H9 (cell line): ENCODE measurements at regions not wholly inside any gene's neighbourhood (a gene's known extent, or its start where the extent isn't known, plus 50 kb on each side); places are given as distances from the start of the nearest gene placed in this dataset.

Experiments
- DNase-seq: peaks from one replicate; pipeline ENCODE4 v3.0.0-alpha.2; 2017
- H2AFZ ChIP-seq: one replicate; pipeline ENCODE4 v1.6.1; 2013; ENCODE audit warnings: mild to moderate bottlenecking, low read length, control low read depth, moderate library complexity
- H2AK5ac ChIP-seq: 2 replicates; pipeline ENCODE4 v1.6.1; 2013; ENCODE audit warnings: low read length, control low read depth, mixed read lengths; ENCODE audit not compliant: insufficient read length
- H2BK120ac ChIP-seq: one replicate; pipeline ENCODE4 v1.6.1; 2013; ENCODE audit warnings: low read depth, mild to moderate bottlenecking, low read length, control low read depth, inconsistent platforms; ENCODE audit not compliant: poor library complexity, severe bottlenecking
- H2BK12ac ChIP-seq: 2 replicates; pipeline ENCODE4 v1.6.1; 2013; ENCODE audit warnings: low read length, control low read depth, mixed read lengths, low read depth; ENCODE audit not compliant: insufficient read length
- H2BK15ac ChIP-seq: 2 replicates; pipeline ENCODE4 v1.6.1; 2013; ENCODE audit warnings: low read depth, low read length, control low read depth
- H2BK20ac ChIP-seq: one replicate; pipeline ENCODE4 v1.6.1; 2013; ENCODE audit warnings: low read depth, mild to moderate bottlenecking, low read length, control low read depth, inconsistent platforms; ENCODE audit not compliant: poor library complexity, severe bottlenecking
- H2BK5ac ChIP-seq: 2 replicates; pipeline ENCODE4 v1.6.1; 2013; ENCODE audit warnings: low read length, control low read depth, mixed read lengths; ENCODE audit not compliant: insufficient read length
- H3K14ac ChIP-seq: 2 replicates; pipeline ENCODE4 v1.6.1; 2013; ENCODE audit warnings: low read length, control low read depth; ENCODE audit not compliant: insufficient read depth
- H3K18ac ChIP-seq: 2 replicates; pipeline ENCODE4 v1.6.1; 2013; ENCODE audit warnings: low read depth, mild to moderate bottlenecking, mixed read lengths, low read length, control low read depth; ENCODE audit not compliant: insufficient read length
- H3K23ac ChIP-seq: 2 replicates; pipeline ENCODE4 v1.6.1; 2013; ENCODE audit warnings: low read length, control low read depth, mixed read lengths, low read depth; ENCODE audit not compliant: insufficient read length
- H3K23me2 ChIP-seq: 2 replicates; pipeline ENCODE4 v1.6.1; 2013; ENCODE audit warnings: low read depth, mild to moderate bottlenecking, mixed read lengths, low read length, control low read depth; ENCODE audit not compliant: insufficient read length, poor library complexity, severe bottlenecking
- H3K27ac ChIP-seq: 2 replicates; pipeline ENCODE4 v1.5.1; 2013; ENCODE audit warnings: low read length, control low read depth, mixed read lengths, low read depth; ENCODE audit not compliant: insufficient read length
- H3K27me3 ChIP-seq: 2 replicates; pipeline ENCODE4 v1.6.1; 2013; ENCODE audit warnings: low read length, control low read depth, inconsistent platforms; ENCODE audit not compliant: insufficient read depth
- H3K4ac ChIP-seq: 2 replicates; pipeline ENCODE4 v1.6.1; 2013; ENCODE audit warnings: low read depth, mild to moderate bottlenecking, control low read depth, inconsistent platforms, low read length, moderate library complexity
- H3K4me1 ChIP-seq: 2 replicates; pipeline ENCODE4 v1.6.1; 2013; ENCODE audit warnings: low read length, control low read depth, inconsistent platforms; ENCODE audit not compliant: insufficient read depth
- H3K4me2 ChIP-seq: 2 replicates; pipeline ENCODE4 v1.6.1; 2013; ENCODE audit warnings: low read length, control low read depth, mixed read lengths; ENCODE audit not compliant: insufficient read length, insufficient read depth
- H3K56ac ChIP-seq: 2 replicates; pipeline ENCODE4 v1.6.1; 2013; ENCODE audit warnings: low read depth, mild to moderate bottlenecking, mixed read lengths, low read length, control low read depth; ENCODE audit not compliant: insufficient read length
- H3K79me1 ChIP-seq: 2 replicates; pipeline ENCODE4 v1.6.1; 2013; ENCODE audit warnings: low read depth, mild to moderate bottlenecking, moderate library complexity, low read length, control low read depth, inconsistent platforms; ENCODE audit not compliant: insufficient read depth, poor library complexity, severe bottlenecking
- H3K79me2 ChIP-seq: 2 replicates; pipeline ENCODE4 v1.6.1; 2013; ENCODE audit warnings: low read length, control low read depth, inconsistent platforms; ENCODE audit not compliant: insufficient read depth
- H3K9ac ChIP-seq: 2 replicates; pipeline ENCODE4 v1.6.1; 2013; ENCODE audit warnings: low read length, control low read depth, mixed read lengths; ENCODE audit not compliant: insufficient read length; ENCODE audit errors: extremely low read depth
- H3K9me3 ChIP-seq: one replicate; pipeline ENCODE4 v1.6.1; 2013; ENCODE audit warnings: low read depth, low read length, inconsistent platforms; ENCODE audit not compliant: control insufficient read depth
- H3T11ph ChIP-seq: one replicate; pipeline ENCODE4 v1.6.1; 2013; ENCODE audit warnings: mild to moderate bottlenecking, low read length, control low read depth, inconsistent platforms
- H4K20me1 ChIP-seq: one replicate; pipeline ENCODE4 v1.6.1; 2013; ENCODE audit not compliant: control insufficient read depth, insufficient read length, insufficient read depth
- H4K5ac ChIP-seq: 2 replicates; pipeline ENCODE4 v1.6.1; 2013; ENCODE audit warnings: low read depth, mild to moderate bottlenecking, mixed read lengths, low read length, control low read depth; ENCODE audit not compliant: insufficient read length
- H4K8ac ChIP-seq: replicated peaks from 2 replicates; pipeline ENCODE4 v1.6.1; 2013; ENCODE audit warnings: low read length, control low read depth, mixed read lengths, low read depth; ENCODE audit not compliant: insufficient read length
- H4K91ac ChIP-seq: 2 replicates; pipeline ENCODE4 v1.6.1; 2013; ENCODE audit warnings: low read depth, mild to moderate bottlenecking, moderate library complexity, mixed read lengths, low read length, control low read depth; ENCODE audit not compliant: insufficient read length
- H3K27ac Mint-ChIP-seq, 3 experiments: 2 replicates in 2 of 3; 3 replicates in 1 of 3; pipeline ENCODE4 v1.8.0; 2020 to 2021; ENCODE audit warnings: mixed read lengths in 3 of 3, mild to moderate bottlenecking in 1 of 3, moderate library complexity in 1 of 3
- H3K27me3 Mint-ChIP-seq: 2 replicates; pipeline ENCODE4 v1.8.0; 2021; ENCODE audit warnings: low read depth, mild to moderate bottlenecking, moderate library complexity, mixed read lengths
- H3K36me3 Mint-ChIP-seq, 3 experiments: 2 replicates in 2 of 3; 3 replicates in 1 of 3; pipeline ENCODE4 v1.8.0; 2020 to 2021; ENCODE audit warnings: low read depth in 3 of 3, mixed read lengths in 3 of 3; ENCODE audit not compliant: insufficient read depth in 1 of 3
- H3K4me1 Mint-ChIP-seq, 2 experiments: 2 replicates each; pipeline ENCODE4 v1.8.0; 2020; ENCODE audit warnings: mixed read lengths in 2 of 2
- H3K4me3 Mint-ChIP-seq, 2 experiments: 2 replicates in 1 of 2; 3 replicates in 1 of 2; pipeline ENCODE4 v1.8.0; 2020 to 2021; ENCODE audit warnings: mild to moderate bottlenecking in 2 of 2, mixed read lengths in 2 of 2, moderate library complexity in 1 of 2
- H3K9me3 Mint-ChIP-seq, 2 experiments: 2 replicates in 1 of 2; 3 replicates in 1 of 2; pipeline ENCODE4 v1.8.0; 2020; ENCODE audit warnings: mild to moderate bottlenecking in 2 of 2, mixed read lengths in 2 of 2, moderate library complexity in 1 of 2
- WGBS: extraction: QIAGEN DNeasy Blood & Tissue Kit; methylation state at CpG from one replicate; pipeline ENCODE4 v1.1.7; 2013; ENCODE audit warnings: missing lambda C conversion rate, low lambda C conversion rate, mixed read lengths; ENCODE audit not compliant: insufficient read length; ENCODE audit errors: extremely low coverage; 5-methylcytosine and 5-hydroxymethylcytosine counted together
- TF ChIP-seq, protein P1 (sequence below): fragments of 200-600 bp; sonication (generic); conservative IDR thresholded peaks from 3 replicates; pipeline ENCODE4 v1.8.0; 2021; ENCODE audit warnings: antibody characterized with exemption, mild to moderate bottlenecking

DNA sequence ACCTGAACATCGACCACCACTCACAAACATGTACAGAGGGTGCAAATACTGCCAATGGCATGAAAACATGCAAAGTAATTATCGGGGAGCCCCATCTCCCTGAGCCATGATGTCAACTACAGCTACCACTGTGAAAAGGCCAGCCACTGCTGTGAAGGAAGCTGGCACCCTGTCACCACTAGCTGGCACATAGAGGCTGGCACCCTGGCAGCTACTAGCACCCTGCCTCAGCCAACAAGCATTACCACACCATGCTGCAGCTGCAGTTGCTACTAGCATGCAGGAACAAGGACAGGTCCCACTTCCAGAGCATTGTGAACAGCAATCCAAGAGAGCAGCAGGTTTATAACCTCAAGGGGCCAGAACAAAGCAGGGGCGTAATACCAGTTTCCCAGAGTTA, 81.4 kb downstream of the PRR32 start:
- Histone ChIP-seq H3K4me2 (no peak overlapping the region), H2AFZ (no peak overlapping the region), H3K27me3 (no peaks in the 10 kb centered on the region), H3K79me2 (no peaks in the 10 kb centered on the region), H2BK20ac (no peak overlapping the region), H3K9me3 (no peaks in the 10 kb centered on the region), H3K18ac (no peak overlapping the region), H3K56ac (no peak overlapping the region), H3K23ac (no peak overlapping the region), H3K4ac (no peak overlapping the region), H2BK120ac (no peak overlapping the region), H2BK12ac (no peak overlapping the region), H3K4me1 (no peaks in the 10 kb centered on the region), H4K91ac (no peak overlapping the region), H4K5ac (no peak overlapping the region), H3K79me1 (no peaks in the 10 kb centered on the region), H3K14ac (no peak overlapping the region), H3K9ac (no peak overlapping the region), H4K20me1 (no peaks in the 10 kb centered on the region), H2AK5ac (no peak overlapping the region), H3K27ac (no peak overlapping the region), H2BK15ac (no peak overlapping the region), H3K23me2 (no peaks in the 10 kb centered on the region), H2BK5ac (no peak overlapping the region), H4K8ac (no peak overlapping the region), H3T11ph (no peak overlapping the region)
- WGBS, result no CpG with 5 or more reads among the region's 3 CpGs
- Mint-ChIP-seq H3K4me1 (no peaks in the 10 kb centered on the region), H3K27me3 (no peaks in the 10 kb centered on the region), H3K9me3 (peaks cover 40 to 89% of the 10 kb centered on the region in 2 experiments), H3K36me3 (peaks cover 0 to 7% (median 6%) of the 10 kb centered on the region in 3 experiments; a peak in 3 of 7 replicates), H3K27ac (no peak overlapping the region), H3K4me3 (no peak overlapping the region)
- TF ChIP-seq, protein P1, sequence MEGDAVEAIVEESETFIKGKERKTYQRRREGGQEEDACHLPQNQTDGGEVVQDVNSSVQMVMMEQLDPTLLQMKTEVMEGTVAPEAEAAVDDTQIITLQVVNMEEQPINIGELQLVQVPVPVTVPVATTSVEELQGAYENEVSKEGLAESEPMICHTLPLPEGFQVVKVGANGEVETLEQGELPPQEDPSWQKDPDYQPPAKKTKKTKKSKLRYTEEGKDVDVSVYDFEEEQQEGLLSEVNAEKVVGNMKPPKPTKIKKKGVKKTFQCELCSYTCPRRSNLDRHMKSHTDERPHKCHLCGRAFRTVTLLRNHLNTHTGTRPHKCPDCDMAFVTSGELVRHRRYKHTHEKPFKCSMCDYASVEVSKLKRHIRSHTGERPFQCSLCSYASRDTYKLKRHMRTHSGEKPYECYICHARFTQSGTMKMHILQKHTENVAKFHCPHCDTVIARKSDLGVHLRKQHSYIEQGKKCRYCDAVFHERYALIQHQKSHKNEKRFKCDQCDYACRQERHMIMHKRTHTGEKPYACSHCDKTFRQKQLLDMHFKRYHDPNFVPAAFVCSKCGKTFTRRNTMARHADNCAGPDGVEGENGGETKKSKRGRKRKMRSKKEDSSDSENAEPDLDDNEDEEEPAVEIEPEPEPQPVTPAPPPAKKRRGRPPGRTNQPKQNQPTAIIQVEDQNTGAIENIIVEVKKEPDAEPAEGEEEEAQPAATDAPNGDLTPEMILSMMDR, result no peak
- no peak for DNase-seq
